Naive thymus-derived CD8-positive, alpha-beta T cell (primary cell): ENCODE measurements at regions not wholly inside any gene's neighbourhood (a gene's known extent, or its start where the extent isn't known, plus 50 kb on each side); places are given as distances from the start of the nearest gene placed in this dataset.

Experiments
- ATAC-seq, 2 donors: fragments of 150-1000 bp; cut with Tn5 transposase in 1 of 2; sonication (Bioruptor Pico), chemical (Tn5 transposase) in 1 of 2; 1 replicate in 1 of 2; 2 replicates in 1 of 2; pipeline ENCODE4 v1.10.0; 2021; ENCODE audit warnings: mild to moderate bottlenecking in 2 of 2, moderate library complexity in 2 of 2
- POLR2A ChIA-PET: fragments of 350-600 bp; sonication (Branson Sonifier 250); formaldehyde crosslinking; loops from one replicate; lab custom pipeline; 2021; ENCODE audit warnings: antibody characterized with exemption; lab: Charles Lee
- DNase-seq, 10 donors: peaks; one replicate each; pipeline versions ENCODE4 v3.0.0 to v3.0.0-alpha.2; 2020 to 2022
- H3K27ac Mint-ChIP-seq, 10 donors: one replicate each; pipeline ENCODE4 v1.8.0; 2020 to 2022; ENCODE audit warnings: mild to moderate bottlenecking in 10 of 10, mixed read lengths in 10 of 10, moderate library complexity in 4 of 10, inconsistent platforms in 1 of 10
- H3K27me3 Mint-ChIP-seq, 5 donors: one replicate each; pipeline ENCODE4 v1.8.0; 2021 to 2022; ENCODE audit warnings: mixed read lengths in 5 of 5
- H3K36me3 Mint-ChIP-seq, 3 donors: one replicate each; pipeline ENCODE4 v1.8.0; 2020 to 2022; ENCODE audit warnings: mixed read lengths in 3 of 3, mild to moderate bottlenecking in 2 of 3, inconsistent platforms in 1 of 3
- H3K4me1 Mint-ChIP-seq, 4 donors: one replicate each; pipeline ENCODE4 v1.8.0; 2021 to 2022; ENCODE audit warnings: mixed read lengths in 4 of 4
- H3K4me3 Mint-ChIP-seq, 10 donors: one replicate each; pipeline ENCODE4 v1.8.0; 2020 to 2022; ENCODE audit warnings: mild to moderate bottlenecking in 10 of 10, mixed read lengths in 10 of 10, moderate library complexity in 6 of 10, inconsistent platforms in 1 of 10
- H3K9me3 Mint-ChIP-seq, 9 donors: one replicate each; pipeline ENCODE4 v1.8.0; 2020 to 2022; ENCODE audit warnings: mixed read lengths in 9 of 9, mild to moderate bottlenecking in 3 of 9, inconsistent platforms in 1 of 9, moderate library complexity in 1 of 9

DNA sequence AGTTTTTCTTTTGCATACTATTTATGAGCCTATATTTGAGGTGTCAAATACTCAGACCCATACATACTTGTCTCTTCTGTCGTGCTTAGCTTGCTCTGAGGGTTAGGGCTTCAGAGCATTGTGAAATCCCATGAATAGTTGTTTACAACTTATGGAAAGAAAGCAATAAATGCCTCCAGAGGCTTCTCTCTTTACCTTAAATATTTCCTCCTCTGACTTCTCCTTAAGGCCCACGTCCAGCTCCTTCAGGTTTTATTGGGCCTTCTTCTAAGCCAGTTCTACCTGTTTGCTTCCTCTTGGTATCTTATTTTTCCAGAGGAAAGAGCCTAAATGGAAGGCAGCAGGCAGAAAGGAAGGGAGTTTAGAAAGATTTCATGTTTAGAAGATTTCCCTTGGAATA is 218.6 kb downstream of the SPTSSA start:
- H3K4me1 Mint-ChIP-seq = peaks cover 0 to 3% (median 0%) of the 10 kb centered on the region in 4 donors
- no peaks in the 10 kb centered on the region for H3K9me3 Mint-ChIP-seq
- DNase-seq = no peak
- H3K36me3 Mint-ChIP-seq = no peaks in the 10 kb centered on the region
- no peak overlapping the region for H3K27ac Mint-ChIP-seq
- no peak for ATAC-seq
- POLR2A ChIA-PET = no interaction called here
- no peak overlapping the region for H3K4me3 Mint-ChIP-seq
- H3K27me3 Mint-ChIP-seq = peaks cover 17 to 35% (median 18%) of the 10 kb centered on the region in 5 donors

DNA sequence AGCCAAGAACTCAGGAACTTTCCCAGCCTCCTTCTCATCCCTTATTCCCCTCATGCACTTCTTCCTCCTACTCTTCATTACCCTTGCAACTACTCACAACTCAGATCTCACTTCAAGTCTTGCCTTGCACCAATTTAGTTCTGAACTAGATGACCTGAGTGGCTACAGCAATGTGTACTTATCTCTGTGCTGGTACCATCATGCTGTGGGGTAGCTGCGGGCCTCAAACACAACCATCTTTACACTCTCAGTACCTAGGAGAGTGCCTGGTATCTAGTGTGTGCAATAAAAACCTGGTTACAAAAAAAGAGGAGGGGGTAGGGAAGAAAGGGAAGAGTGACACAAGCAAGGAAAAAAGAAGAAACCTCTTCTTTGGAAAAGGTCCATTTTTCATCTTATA is 219.0 kb downstream of the SPTSSA start:
- H3K9me3 Mint-ChIP-seq = no peaks in the 10 kb centered on the region
- peaks cover 0 to 3% (median 0%) of the 10 kb centered on the region in 4 donors for H3K4me1 Mint-ChIP-seq
- no peak for DNase-seq
- POLR2A ChIA-PET = no interaction called here
- no peaks in the 10 kb centered on the region for H3K36me3 Mint-ChIP-seq
- H3K27me3 Mint-ChIP-seq = peaks cover 19 to 37% (median 19%) of the 10 kb centered on the region in 5 donors
- H3K27ac Mint-ChIP-seq = no peak overlapping the region
- no peak for ATAC-seq
- no peak overlapping the region for H3K4me3 Mint-ChIP-seq

- POLR2A ChIA-PET = no interaction called here
- H3K9me3 Mint-ChIP-seq = no peaks in the 10 kb centered on the region
- ATAC-seq (no peak), DNase-seq (no peak)
- H3K27me3 Mint-ChIP-seq = peaks cover 16 to 33% (median 17%) of the 10 kb centered on the region in 5 donors
- H3K4me3 Mint-ChIP-seq = no peak overlapping the region
- H3K27ac Mint-ChIP-seq = no peak overlapping the region
- no peaks in the 10 kb centered on the region for H3K36me3 Mint-ChIP-seq
- peaks cover 0 to 3% (median 0%) of the 10 kb centered on the region in 4 donors for H3K4me1 Mint-ChIP-seq
Measured at GRCh38 chr14:34241185-34241711, 220.8 kb downstream of the SPTSSA start.

- Mint-ChIP-seq H3K27ac (no peak overlapping the region), H3K9me3 (no peaks in the 10 kb centered on the region), H3K4me1 (peaks cover 0 to 3% (median 0%) of the 10 kb centered on the region in 4 donors), H3K36me3 (no peaks in the 10 kb centered on the region), H3K4me3 (no peak overlapping the region), H3K27me3 (peaks cover 7 to 28% (median 12%) of the 10 kb centered on the region in 5 donors)
- ATAC-seq = no peak
- POLR2A ChIA-PET = no interaction called here
- DNase-seq = no peak
Measured at GRCh38 chr14:34238610-34239009, 223.4 kb downstream of the SPTSSA start.

- no peak for DNase-seq
- Mint-ChIP-seq H3K27me3 (peaks cover 4 to 28% (median 12%) of the 10 kb centered on the region in 5 donors), H3K4me3 (no peak overlapping the region), H3K27ac (no peak overlapping the region), H3K4me1 (peaks cover 0 to 3% (median 0%) of the 10 kb centered on the region in 4 donors), H3K36me3 (no peaks in the 10 kb centered on the region), H3K9me3 (no peaks in the 10 kb centered on the region)
- POLR2A ChIA-PET = no interaction called here
- no peak for ATAC-seq
Measured at GRCh38 chr14:34237677-34238076, 224.4 kb downstream of the SPTSSA start.

GRCh38 chr14:34237081-34237480 is 225.0 kb downstream of the SPTSSA start:
- POLR2A ChIA-PET = no interaction called here
- H3K36me3 Mint-ChIP-seq = no peaks in the 10 kb centered on the region

DNA sequence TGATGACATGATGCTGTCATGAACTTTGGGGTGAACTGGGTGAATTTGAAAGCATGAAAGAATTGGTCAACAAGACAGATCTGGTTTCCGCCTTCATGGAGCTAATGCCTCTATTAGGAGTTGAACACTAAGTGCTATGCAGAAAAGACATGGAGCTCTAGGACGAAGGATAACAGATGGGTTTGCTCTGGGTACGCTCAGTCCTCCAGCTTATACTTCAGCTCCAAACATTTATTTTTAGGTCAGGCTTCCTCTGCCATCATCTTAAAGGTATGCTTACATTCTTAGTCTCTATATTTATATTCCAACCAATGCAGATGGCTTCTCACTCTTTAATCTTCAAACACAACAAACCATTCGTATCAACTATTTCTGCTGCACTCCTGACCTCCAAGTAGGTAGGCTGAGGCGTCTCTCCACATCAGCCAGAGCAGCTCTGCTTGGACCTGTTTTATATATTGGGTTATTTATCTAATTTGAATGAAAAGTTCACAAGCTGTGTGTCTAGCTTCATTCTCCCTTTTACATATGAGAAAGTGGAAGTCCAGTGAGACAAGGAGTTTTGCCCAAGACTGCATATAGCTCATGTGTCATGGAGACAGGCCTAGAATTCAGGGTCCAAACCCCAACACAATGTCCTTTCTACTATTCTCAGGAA is 226.3 kb downstream of the SPTSSA start:
- Mint-ChIP-seq H3K27ac (no peak overlapping the region), H3K36me3 (no peaks in the 10 kb centered on the region), H3K4me3 (no peak overlapping the region), H3K4me1 (no peaks in the 10 kb centered on the region), H3K27me3 (peaks cover 1 to 21% (median 5%) of the 10 kb centered on the region in 5 donors), H3K9me3 (no peaks in the 10 kb centered on the region)
- ATAC-seq = no peak
- POLR2A ChIA-PET = no interaction called here
- no peak for DNase-seq

More at GRCh38 chr14:34237081-34237480, 225.0 kb downstream of the SPTSSA start:
- Mint-ChIP-seq H3K9me3 (no peaks in the 10 kb centered on the region), H3K4me1 (peaks cover 0 to 3% (median 0%) of the 10 kb centered on the region in 4 donors), H3K4me3 (no peak overlapping the region), H3K27ac (no peak overlapping the region), H3K27me3 (peaks cover 4 to 25% (median 10%) of the 10 kb centered on the region in 5 donors)
- ATAC-seq = no peak
- DNase-seq = no peak

GRCh38 chr14:34234258-34234657 is 227.8 kb downstream of the SPTSSA start:
- DNase-seq (no peak), ATAC-seq (no peak)
- H3K27ac Mint-ChIP-seq = no peak overlapping the region
- H3K27me3 Mint-ChIP-seq = peaks cover 1 to 17% (median 7%) of the 10 kb centered on the region in 5 donors
- H3K4me1 Mint-ChIP-seq = no peaks in the 10 kb centered on the region
- POLR2A ChIA-PET = no interaction called here
- no peaks in the 10 kb centered on the region for H3K36me3 Mint-ChIP-seq
- H3K4me3 Mint-ChIP-seq = no peak overlapping the region
- H3K9me3 Mint-ChIP-seq = no peaks in the 10 kb centered on the region

- ATAC-seq = no peak
- H3K36me3 Mint-ChIP-seq = no peaks in the 10 kb centered on the region
- H3K4me3 Mint-ChIP-seq = no peak overlapping the region
- POLR2A ChIA-PET = no interaction called here
- no peak for DNase-seq
- H3K4me1 Mint-ChIP-seq = no peaks in the 10 kb centered on the region
- no peaks in the 10 kb centered on the region for H3K9me3 Mint-ChIP-seq
- H3K27me3 Mint-ChIP-seq = peaks cover 1 to 15% (median 7%) of the 10 kb centered on the region in 5 donors
- H3K27ac Mint-ChIP-seq = no peak overlapping the region
Measured at GRCh38 chr14:34233619-34234018, 228.4 kb downstream of the SPTSSA start.

- Mint-ChIP-seq H3K9me3 (no peaks in the 10 kb centered on the region), H3K4me1 (peaks cover 0 to 4% (median under 1%) of the 10 kb centered on the region in 4 donors), H3K27me3 (peaks cover 0 to 18% (median 4%) of the 10 kb centered on the region in 5 donors), H3K27ac (no peak overlapping the region), H3K4me3 (no peak overlapping the region), H3K36me3 (no peaks in the 10 kb centered on the region)
- DNase-seq (no peak), ATAC-seq (no peak)
- POLR2A ChIA-PET = no interaction called here
Measured at GRCh38 chr14:34232790-34233189, 229.2 kb downstream of the SPTSSA start.

GRCh38 chr14:34231626-34232025 is 230.4 kb downstream of the SPTSSA start:
- no peaks in the 10 kb centered on the region for H3K9me3 Mint-ChIP-seq
- H3K27ac Mint-ChIP-seq = no peak overlapping the region
- no peak for DNase-seq
- H3K36me3 Mint-ChIP-seq = no peaks in the 10 kb centered on the region
- POLR2A ChIA-PET = no interaction called here
- H3K27me3 Mint-ChIP-seq = peaks cover 0 to 18% (median 4%) of the 10 kb centered on the region in 5 donors
- peaks cover 0 to 6% (median 1%) of the 10 kb centered on the region in 4 donors for H3K4me1 Mint-ChIP-seq
- H3K4me3 Mint-ChIP-seq = no peak overlapping the region
- ATAC-seq = no peak

- peaks cover 0 to 6% (median 1%) of the 10 kb centered on the region in 4 donors for H3K4me1 Mint-ChIP-seq
- H3K27ac Mint-ChIP-seq = no peak overlapping the region
- POLR2A ChIA-PET = no interaction called here
- DNase-seq = no peak
- H3K27me3 Mint-ChIP-seq = peaks cover 0 to 17% (median 4%) of the 10 kb centered on the region in 5 donors
- no peaks in the 10 kb centered on the region for H3K36me3 Mint-ChIP-seq
- H3K9me3 Mint-ChIP-seq = no peaks in the 10 kb centered on the region
- no peak overlapping the region for H3K4me3 Mint-ChIP-seq
- no peak for ATAC-seq
Measured at GRCh38 chr14:34229140-34229539, 232.9 kb downstream of the SPTSSA start.

- Mint-ChIP-seq H3K4me1 (peaks cover 0 to 6% (median 1%) of the 10 kb centered on the region in 4 donors), H3K4me3 (no peak overlapping the region), H3K27ac (no peak overlapping the region), H3K36me3 (no peaks in the 10 kb centered on the region), H3K27me3 (peaks cover 0 to 20% (median 6%) of the 10 kb centered on the region in 5 donors), H3K9me3 (no peaks in the 10 kb centered on the region)
- DNase-seq = no peak
- ATAC-seq = no peak
- POLR2A ChIA-PET = no interaction called here
Measured at GRCh38 chr14:34228650-34228976, 233.4 kb downstream of the SPTSSA start.
